ENCODE measurements at regions not wholly inside any gene's neighbourhood (a gene's known extent, or its start where the extent isn't known, plus 50 kb on each side); places are given as distances from the start of the nearest gene placed in this dataset.
"Not testable (repeated sequence)": the region's sequence is repeated elsewhere in the genome, so short reads cannot be mapped to it uniquely, and the experiment has no call there.

- POLR2A ChIA-PET, result no interaction called here
- CTCF ChIA-PET, result no interaction called here
- Mint-ChIP-seq H3K4me1 (peaks cover 4 to 16% (median 8%) of the 10 kb centered on the region in 7 donors), H3K36me3 (no peaks in the 10 kb centered on the region), H3K27me3 (peaks cover 17 to 34% (median 25%) of the 10 kb centered on the region in 5 donors), H3K27ac (no peak overlapping the region), H3K9me3 (peaks cover 0 to 20% (median 6%) of the 10 kb centered on the region in 11 donors), H3K4me3 (no peak overlapping the region)
- DNase-seq (no peak), ATAC-seq (no peak)
- no peak overlapping the region for H3K27ac ChIP-seq (ENCODE audit: low read depth, low read length)
- no peaks in the 10 kb centered on the region for H3K36me3 ChIP-seq (ENCODE audit: control insufficient read depth in 2 of 3, insufficient read depth in 3 of 3, low read length in 3 of 3)
- H3K27me3 ChIP-seq (ENCODE audit: control insufficient read depth in 2 of 2, insufficient read depth in 2 of 2, low read length in 2 of 2), result no peaks in the 10 kb centered on the region
- H3K4me1 ChIP-seq (ENCODE audit: control insufficient read depth in 2 of 2, insufficient read depth in 2 of 2, low read length in 2 of 2), result no peaks in the 10 kb centered on the region
- H3K9me3 ChIP-seq (ENCODE audit: control insufficient read depth in 2 of 3, low read length in 3 of 3), result no peaks in the 10 kb centered on the region
- no peak overlapping the region for H3K4me3 ChIP-seq (ENCODE audit: low read length)
- intact Hi-C loops (cut with micrococcal nuclease), result loop anchor here in 1 of 2 donors (5.0 kb wide), 1 partner anchor 260 kb away; no protein-coding TSS in a partner anchor
Measured at GRCh38 chr1:232127190-232127589, 500.6 kb downstream of the DISC1 start.

DNA sequence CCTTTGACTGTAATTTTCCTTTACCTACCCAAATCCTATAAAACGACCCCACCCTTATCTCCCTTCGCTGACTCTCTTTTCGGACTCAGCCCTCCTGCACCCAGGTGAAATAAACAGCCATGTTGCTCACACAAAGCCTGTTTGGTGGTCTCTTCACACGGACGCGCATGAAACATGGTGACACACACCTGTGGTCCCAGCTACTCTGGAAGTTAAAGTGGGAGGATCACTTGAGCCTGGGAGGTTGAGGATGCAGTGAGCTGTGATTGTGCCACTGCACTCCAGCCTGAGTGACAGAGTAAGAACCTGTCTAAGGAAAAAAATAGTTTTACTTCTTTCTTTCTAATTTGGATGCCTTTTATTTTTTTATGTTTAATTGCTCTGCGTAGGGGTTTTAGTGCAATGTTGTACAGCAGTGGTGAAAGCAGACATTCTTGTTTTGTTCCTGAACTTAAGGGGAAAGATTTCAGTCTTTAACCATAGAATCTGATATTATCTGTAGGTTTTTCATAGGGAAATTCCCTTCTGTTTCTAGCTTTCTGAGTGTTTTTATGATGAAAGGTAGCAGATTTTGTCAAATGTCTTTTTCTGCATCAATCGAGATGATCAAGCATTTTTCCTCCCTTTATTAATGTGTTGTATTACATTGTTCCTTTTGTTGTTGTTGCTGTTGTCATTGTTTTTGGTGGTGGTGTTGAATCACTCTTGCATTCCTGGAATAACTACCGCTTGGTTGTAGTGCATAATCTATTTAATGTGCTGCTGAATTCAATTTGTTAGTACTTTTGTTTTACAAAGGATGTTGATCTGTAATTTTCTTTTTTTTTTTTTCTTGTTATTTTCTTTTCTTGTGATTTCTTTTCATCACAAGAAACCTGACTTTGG lies 497.4 kb downstream of the DISC1 start:
- no peaks in the 10 kb centered on the region for H3K27me3 ChIP-seq (ENCODE audit: control insufficient read depth in 2 of 2, insufficient read depth in 2 of 2, low read length in 2 of 2)
- H3K9me3 Mint-ChIP-seq, result peaks cover 0 to 12% (median 2%) of the 10 kb centered on the region in 11 donors
- H3K4me1 Mint-ChIP-seq, result peaks cover 4 to 16% (median 8%) of the 10 kb centered on the region in 7 donors
- ATAC-seq (no peak), DNase-seq (no peak)
- H3K36me3 Mint-ChIP-seq, result no peaks in the 10 kb centered on the region
- H3K4me3 Mint-ChIP-seq, result no peak overlapping the region
- H3K27me3 Mint-ChIP-seq, result peaks cover 12 to 36% (median 17%) of the 10 kb centered on the region in 5 donors
- no peaks in the 10 kb centered on the region for H3K4me1 ChIP-seq (ENCODE audit: control insufficient read depth in 2 of 2, insufficient read depth in 2 of 2, low read length in 2 of 2)
- no peaks in the 10 kb centered on the region for H3K9me3 ChIP-seq (ENCODE audit: control insufficient read depth in 2 of 3, low read length in 3 of 3)
- ChIA-PET POLR2A (no interaction called here), CTCF (no interaction called here)
- no peak overlapping the region for H3K27ac ChIP-seq (ENCODE audit: low read depth, low read length)
- intact Hi-C loops (cut with micrococcal nuclease), result no loop called here
- no peak overlapping the region for H3K27ac Mint-ChIP-seq
- no peaks in the 10 kb centered on the region for H3K36me3 ChIP-seq (ENCODE audit: control insufficient read depth in 2 of 3, insufficient read depth in 3 of 3, low read length in 3 of 3)
- no peak overlapping the region for H3K4me3 ChIP-seq (ENCODE audit: low read length)

DNA sequence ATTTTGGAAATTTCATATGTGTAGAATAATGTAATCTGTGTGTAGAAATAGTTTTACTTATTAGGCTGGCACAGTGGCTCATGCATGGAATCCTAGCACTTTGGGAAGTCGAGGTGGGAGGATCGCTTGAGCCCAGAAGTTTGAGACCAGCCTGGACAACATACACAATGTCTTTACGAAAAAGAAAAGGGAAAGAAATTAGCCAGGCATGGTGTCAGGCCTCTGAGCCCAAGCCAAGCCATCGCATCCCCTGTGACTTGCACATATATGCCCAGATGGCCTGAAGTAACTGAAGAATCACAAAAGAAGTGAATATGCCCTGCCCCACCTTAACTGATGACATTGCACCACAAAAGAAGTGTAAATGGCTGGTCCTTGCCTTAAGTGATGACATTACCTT lies 491.3 kb downstream of the DISC1 start:
- intact Hi-C loops (cut with micrococcal nuclease); H3K4me3 Mint-ChIP-seq; DNase-seq; H3K4me3 ChIP-seq (ENCODE audit: low read length); H3K27ac Mint-ChIP-seq; ATAC-seq; H3K9me3 Mint-ChIP-seq; H3K36me3 ChIP-seq (ENCODE audit: control insufficient read depth in 2 of 3, insufficient read depth in 3 of 3, low read length in 3 of 3); POLR2A ChIA-PET; H3K27me3 ChIP-seq (ENCODE audit: control insufficient read depth in 2 of 2, insufficient read depth in 2 of 2, low read length in 2 of 2); CTCF ChIA-PET; H3K4me1 ChIP-seq (ENCODE audit: control insufficient read depth in 2 of 2, insufficient read depth in 2 of 2, low read length in 2 of 2); H3K9me3 ChIP-seq (ENCODE audit: control insufficient read depth in 2 of 3, low read length in 3 of 3); H3K27ac ChIP-seq (ENCODE audit: low read depth, low read length); H3K36me3 Mint-ChIP-seq; H3K4me1 Mint-ChIP-seq: not testable (repeated sequence)
- peaks cover 7 to 18% (median 16%) of the 10 kb centered on the region in 5 donors for H3K27me3 Mint-ChIP-seq

- ChIA-PET POLR2A (no interaction called here), CTCF (no interaction called here)
- ATAC-seq, result no peak
Measured at GRCh38 chr1:232114985-232115384, 488.4 kb downstream of the DISC1 start.

DNA sequence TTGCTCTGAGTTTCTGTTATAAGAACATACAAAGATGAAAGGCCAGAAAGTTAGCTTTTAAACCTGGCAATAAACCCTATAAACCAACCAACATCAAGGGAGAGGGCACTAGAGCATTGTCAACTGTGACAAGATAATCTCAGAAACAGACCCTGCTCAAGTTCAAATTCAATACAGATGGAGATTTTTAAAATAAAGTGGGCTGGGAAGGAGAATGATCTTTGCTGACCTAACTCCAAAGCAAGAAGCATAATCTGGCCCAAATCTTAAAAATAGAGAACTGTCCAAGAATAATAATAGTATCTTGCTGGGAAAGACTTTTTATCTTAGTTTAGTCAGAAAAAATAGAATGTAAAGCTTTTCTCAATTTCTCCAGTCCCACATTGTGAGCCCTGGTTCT lies 485.5 kb downstream of the DISC1 start:
- ChIA-PET CTCF (no interaction called here), POLR2A (no interaction called here)
- Mint-ChIP-seq H3K4me1 (no peaks in the 10 kb centered on the region), H3K4me3 (no peak overlapping the region), H3K27ac (no peak overlapping the region), H3K27me3 (peaks cover 6 to 30% (median 26%) of the 10 kb centered on the region in 5 donors), H3K9me3 (peaks cover 0 to 2% (median 0%) of the 10 kb centered on the region in 11 donors), H3K36me3 (no peaks in the 10 kb centered on the region)
- DNase-seq (no peak), ATAC-seq (no peak)
- no peaks in the 10 kb centered on the region for H3K27me3 ChIP-seq (ENCODE audit: control insufficient read depth in 2 of 2, insufficient read depth in 2 of 2, low read length in 2 of 2)
- H3K27ac ChIP-seq (ENCODE audit: low read depth, low read length), result no peak overlapping the region
- intact Hi-C loops (cut with micrococcal nuclease), result no loop called here
- no peaks in the 10 kb centered on the region for H3K4me1 ChIP-seq (ENCODE audit: control insufficient read depth in 2 of 2, insufficient read depth in 2 of 2, low read length in 2 of 2)
- no peaks in the 10 kb centered on the region for H3K36me3 ChIP-seq (ENCODE audit: control insufficient read depth in 2 of 3, insufficient read depth in 3 of 3, low read length in 3 of 3)
- no peaks in the 10 kb centered on the region for H3K9me3 ChIP-seq (ENCODE audit: control insufficient read depth in 2 of 3, low read length in 3 of 3)
- no peak overlapping the region for H3K4me3 ChIP-seq (ENCODE audit: low read length)

More at GRCh38 chr1:232114985-232115384, 488.4 kb downstream of the DISC1 start:
- no peaks in the 10 kb centered on the region for H3K27me3 ChIP-seq (ENCODE audit: control insufficient read depth in 2 of 2, insufficient read depth in 2 of 2, low read length in 2 of 2)
- no peak overlapping the region for H3K4me3 ChIP-seq (ENCODE audit: low read length)
- H3K4me1 ChIP-seq (ENCODE audit: control insufficient read depth in 2 of 2, insufficient read depth in 2 of 2, low read length in 2 of 2), result no peaks in the 10 kb centered on the region
- H3K9me3 ChIP-seq (ENCODE audit: control insufficient read depth in 2 of 3, low read length in 3 of 3), result no peaks in the 10 kb centered on the region
- intact Hi-C loops (cut with micrococcal nuclease), result no loop called here
- Mint-ChIP-seq H3K36me3 (no peaks in the 10 kb centered on the region), H3K4me3 (no peak overlapping the region), H3K9me3 (no peaks in the 10 kb centered on the region), H3K27ac (no peak overlapping the region), H3K27me3 (peaks cover 17 to 35% (median 26%) of the 10 kb centered on the region in 5 donors), H3K4me1 (no peaks in the 10 kb centered on the region)
- no peak for DNase-seq
- H3K27ac ChIP-seq (ENCODE audit: low read depth, low read length), result no peak overlapping the region
- no peaks in the 10 kb centered on the region for H3K36me3 ChIP-seq (ENCODE audit: control insufficient read depth in 2 of 3, insufficient read depth in 3 of 3, low read length in 3 of 3)

- Mint-ChIP-seq H3K4me1 (no peaks in the 10 kb centered on the region), H3K27me3 (peaks cover 6 to 30% (median 25%) of the 10 kb centered on the region in 5 donors), H3K4me3 (no peak overlapping the region), H3K9me3 (peaks cover 0 to 2% (median 0%) of the 10 kb centered on the region in 11 donors), H3K27ac (no peak overlapping the region), H3K36me3 (no peaks in the 10 kb centered on the region)
- DNase-seq, result no peak
- Histone ChIP-seq H3K27ac (ENCODE audit: low read depth, low read length) (no peak overlapping the region), H3K27me3 (ENCODE audit: control insufficient read depth in 2 of 2, insufficient read depth in 2 of 2, low read length in 2 of 2) (no peaks in the 10 kb centered on the region), H3K9me3 (ENCODE audit: control insufficient read depth in 2 of 3, low read length in 3 of 3) (no peaks in the 10 kb centered on the region), H3K4me1 (ENCODE audit: control insufficient read depth in 2 of 2, insufficient read depth in 2 of 2, low read length in 2 of 2) (no peaks in the 10 kb centered on the region), H3K36me3 (ENCODE audit: control insufficient read depth in 2 of 3, insufficient read depth in 3 of 3, low read length in 3 of 3) (no peaks in the 10 kb centered on the region), H3K4me3 (ENCODE audit: low read length) (no peak overlapping the region)
- CTCF ChIA-PET, result no interaction called here
- POLR2A ChIA-PET, result no interaction called here
- no peak for ATAC-seq
- intact Hi-C loops (cut with micrococcal nuclease), result no loop called here
Measured at GRCh38 chr1:232111611-232112010, 485.0 kb downstream of the DISC1 start.

All from naive thymus-derived CD4-positive, alpha-beta T cell (primary cell).